Stimulated activated naive CD8-positive, alpha-beta T cell treated with anti-CD3 and anti-CD28 coated beads, Interleukin-15, Interleukin-2, amounts not matched to agents 100 ng/mL and 50 ng/mL, for 24 hours (primary cell): ENCODE measurements at regions not wholly inside any gene's neighbourhood (a gene's known extent, or its start where the extent isn't known, plus 50 kb on each side); places are given as distances from the start of the nearest gene placed in this dataset.

Experiments
- H3K27ac Mint-ChIP-seq: one replicate; pipeline ENCODE4 v1.8.0; 2021; ENCODE audit warnings: mild to moderate bottlenecking, mixed read lengths
- H3K27me3 Mint-ChIP-seq: one replicate; pipeline ENCODE4 v1.8.0; 2021; ENCODE audit warnings: mixed read lengths
- H3K36me3 Mint-ChIP-seq: one replicate; pipeline ENCODE4 v1.8.0; 2021; ENCODE audit warnings: low read depth, mixed read lengths
- H3K4me1 Mint-ChIP-seq: one replicate; pipeline ENCODE4 v1.8.0; 2021; ENCODE audit warnings: low read depth, mixed read lengths
- H3K4me3 Mint-ChIP-seq: one replicate; pipeline ENCODE4 v1.8.0; 2021; ENCODE audit warnings: mild to moderate bottlenecking, mixed read lengths
- H3K9me3 Mint-ChIP-seq: one replicate; pipeline ENCODE4 v1.8.0; 2021; ENCODE audit warnings: mixed read lengths

DNA sequence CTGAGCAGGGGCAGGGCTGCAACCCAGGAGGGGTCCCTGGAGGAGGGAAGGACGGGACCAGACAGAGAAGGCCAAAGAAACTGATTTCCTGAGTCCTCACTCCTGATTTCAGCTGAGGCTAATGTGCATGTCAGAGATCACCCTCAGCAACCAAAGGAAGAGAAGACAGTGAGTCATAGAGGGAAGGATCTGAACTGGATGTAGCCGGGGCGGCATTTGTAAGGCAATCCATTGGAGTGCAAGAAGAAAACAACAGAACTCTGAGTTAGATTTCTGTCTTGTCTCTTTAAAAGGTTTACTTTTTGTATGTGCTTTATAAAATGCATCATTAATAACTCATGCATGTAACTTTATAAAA, 105.3 kb upstream of the AGBL1 start:
- Mint-ChIP-seq H3K4me1 (no peaks in the 10 kb centered on the region), H3K9me3 (peaks cover 5% of the 10 kb centered on the region), H3K27me3 (peaks cover 15% of the 10 kb centered on the region), H3K4me3 (no peak overlapping the region), H3K27ac (no peak overlapping the region), H3K36me3 (no peaks in the 10 kb centered on the region)

GRCh38 chr15:85974742-85975141, 104.9 kb upstream of the AGBL1 start:
- no peak overlapping the region for H3K4me3 Mint-ChIP-seq
- no peak overlapping the region for H3K27ac Mint-ChIP-seq
- H3K4me1 Mint-ChIP-seq = no peaks in the 10 kb centered on the region
- peaks cover 19% of the 10 kb centered on the region for H3K27me3 Mint-ChIP-seq
- H3K36me3 Mint-ChIP-seq = no peaks in the 10 kb centered on the region
- H3K9me3 Mint-ChIP-seq = peaks cover 5% of the 10 kb centered on the region

GRCh38 chr15:85976102-85976501, 103.6 kb upstream of the AGBL1 start:
- Mint-ChIP-seq H3K4me3 (no peak overlapping the region), H3K4me1 (no peaks in the 10 kb centered on the region), H3K27me3 (peaks cover 20% of the 10 kb centered on the region)

DNA sequence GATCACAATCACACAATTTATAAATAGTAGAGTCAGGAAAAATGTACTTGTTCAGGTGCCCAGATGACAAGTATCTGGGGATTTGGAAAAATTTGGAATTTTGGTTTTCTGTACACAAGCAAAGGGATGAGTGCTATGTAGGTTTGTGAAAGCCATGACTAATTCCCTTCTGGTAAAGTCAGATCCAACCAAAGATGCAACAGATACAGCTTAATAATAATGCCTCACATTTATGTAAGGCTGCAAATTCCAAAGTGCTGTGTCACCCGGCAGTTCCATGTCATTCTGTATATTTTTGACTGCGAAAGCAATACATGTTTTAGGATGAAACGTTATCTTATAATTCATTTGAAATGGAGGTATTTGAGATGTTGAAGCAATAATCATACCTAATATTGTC, 102.7 kb upstream of the AGBL1 start:
- Mint-ChIP-seq H3K4me3 (no peak overlapping the region), H3K27ac (no peak overlapping the region), H3K9me3 (peaks cover 5% of the 10 kb centered on the region), H3K36me3 (no peaks in the 10 kb centered on the region), H3K4me1 (no peaks in the 10 kb centered on the region), H3K27me3 (peaks cover 14% of the 10 kb centered on the region)

More at GRCh38 chr15:85976102-85976501, 103.6 kb upstream of the AGBL1 start:
- H3K9me3 Mint-ChIP-seq = peaks cover 5% of the 10 kb centered on the region
- H3K27ac Mint-ChIP-seq = no peak overlapping the region
- no peaks in the 10 kb centered on the region for H3K36me3 Mint-ChIP-seq

GRCh38 chr15:85977586-85977985, 102.1 kb upstream of the AGBL1 start:
- Mint-ChIP-seq H3K36me3 (no peaks in the 10 kb centered on the region), H3K9me3 (peaks cover 8% of the 10 kb centered on the region), H3K27ac (no peak overlapping the region), H3K4me1 (no peaks in the 10 kb centered on the region), H3K27me3 (peaks cover 12% of the 10 kb centered on the region), H3K4me3 (no peak overlapping the region)

GRCh38 chr15:85979929-85980328, 99.7 kb upstream of the AGBL1 start:
- H3K36me3 Mint-ChIP-seq = no peaks in the 10 kb centered on the region
- H3K4me1 Mint-ChIP-seq = no peaks in the 10 kb centered on the region
- no peak overlapping the region for H3K4me3 Mint-ChIP-seq
- peaks cover 8% of the 10 kb centered on the region for H3K9me3 Mint-ChIP-seq
- peaks cover 12% of the 10 kb centered on the region for H3K27me3 Mint-ChIP-seq
- no peak overlapping the region for H3K27ac Mint-ChIP-seq

- no peak overlapping the region for H3K27ac Mint-ChIP-seq
- peaks cover 8% of the 10 kb centered on the region for H3K9me3 Mint-ChIP-seq
- peaks cover 12% of the 10 kb centered on the region for H3K27me3 Mint-ChIP-seq
- no peaks in the 10 kb centered on the region for H3K4me1 Mint-ChIP-seq
- H3K36me3 Mint-ChIP-seq = no peaks in the 10 kb centered on the region
- no peak overlapping the region for H3K4me3 Mint-ChIP-seq
These were observed 98.7 kb upstream of the AGBL1 start for GRCh38 chr15:85980946-85981345.

DNA sequence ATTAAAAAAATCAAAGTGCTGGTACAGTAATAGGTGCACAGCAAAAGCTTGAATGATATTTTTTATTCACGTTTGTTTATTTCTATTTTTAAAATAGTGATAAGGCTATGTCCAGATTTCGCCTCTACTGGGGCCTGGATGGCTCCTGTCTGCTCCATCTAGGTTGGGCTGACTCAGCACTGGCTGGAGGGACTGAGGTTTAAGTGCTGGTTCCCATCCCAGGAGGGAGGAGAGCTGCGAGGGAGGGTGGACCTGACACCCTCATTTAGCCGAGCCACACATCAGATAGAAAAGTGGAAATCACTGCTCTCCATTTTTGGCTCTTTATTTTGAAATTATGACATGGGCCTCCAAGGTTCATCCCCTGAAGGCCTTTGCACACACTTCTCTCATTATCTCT, 95.4 kb upstream of the AGBL1 start:
- H3K27ac Mint-ChIP-seq = no peak overlapping the region
- peaks cover 6% of the 10 kb centered on the region for H3K27me3 Mint-ChIP-seq
- no peaks in the 10 kb centered on the region for H3K4me1 Mint-ChIP-seq
- H3K9me3 Mint-ChIP-seq = peaks cover 3% of the 10 kb centered on the region
- H3K4me3 Mint-ChIP-seq = no peak overlapping the region
- no peaks in the 10 kb centered on the region for H3K36me3 Mint-ChIP-seq

- H3K9me3 Mint-ChIP-seq = peaks cover 3% of the 10 kb centered on the region
- H3K36me3 Mint-ChIP-seq = no peaks in the 10 kb centered on the region
- no peak overlapping the region for H3K27ac Mint-ChIP-seq
- no peaks in the 10 kb centered on the region for H3K4me1 Mint-ChIP-seq
- H3K4me3 Mint-ChIP-seq = no peak overlapping the region
- H3K27me3 Mint-ChIP-seq = no peaks in the 10 kb centered on the region
These were observed 93.6 kb upstream of the AGBL1 start for GRCh38 chr15:85986116-85986515.

DNA sequence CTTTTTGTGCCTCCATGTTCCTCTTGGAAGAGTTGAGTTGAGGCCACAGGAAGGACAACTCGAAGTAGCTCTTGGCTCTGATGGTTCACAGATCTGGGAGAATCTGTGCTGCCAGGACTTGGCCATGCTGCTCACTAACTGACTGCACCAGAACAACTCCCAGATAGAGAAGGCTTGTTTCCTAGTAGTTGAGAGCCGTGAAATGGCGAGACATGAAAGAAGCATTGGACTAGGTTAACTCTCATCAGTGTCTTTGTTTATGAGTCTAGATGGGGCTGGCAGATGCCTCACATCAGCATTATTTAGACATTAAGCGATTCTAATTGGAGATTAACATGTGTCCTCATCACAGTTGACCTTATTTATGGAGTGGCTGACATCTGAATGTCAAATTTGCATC, 92.9 kb upstream of the AGBL1 start:
- Mint-ChIP-seq H3K27me3 (no peaks in the 10 kb centered on the region), H3K36me3 (no peaks in the 10 kb centered on the region), H3K27ac (no peak overlapping the region), H3K4me3 (no peak overlapping the region), H3K9me3 (peaks cover 3% of the 10 kb centered on the region), H3K4me1 (no peaks in the 10 kb centered on the region)

DNA sequence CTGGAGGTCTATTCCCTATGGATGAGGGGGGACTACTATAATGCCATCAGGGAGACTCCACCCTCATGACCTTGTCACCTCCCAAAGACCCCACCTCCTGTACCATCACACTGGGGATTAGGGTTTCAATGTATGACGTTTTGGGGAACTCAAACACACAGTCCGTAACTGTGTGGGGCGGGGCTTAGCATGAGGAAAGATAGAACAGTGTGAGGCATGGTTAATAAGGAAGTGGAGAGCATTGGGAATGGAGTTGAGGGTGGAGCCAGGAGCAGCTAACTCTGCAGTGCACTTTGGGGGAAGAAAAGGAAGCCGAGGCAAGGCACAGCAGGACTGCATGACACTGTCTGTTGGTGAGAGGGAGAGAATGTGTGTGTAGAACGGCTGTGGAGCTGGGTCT, 90.9 kb upstream of the AGBL1 start:
- Mint-ChIP-seq H3K9me3 (no peaks in the 10 kb centered on the region), H3K27me3 (no peaks in the 10 kb centered on the region), H3K4me3 (no peak overlapping the region), H3K36me3 (no peaks in the 10 kb centered on the region), H3K4me1 (no peaks in the 10 kb centered on the region), H3K27ac (no peak overlapping the region)

DNA sequence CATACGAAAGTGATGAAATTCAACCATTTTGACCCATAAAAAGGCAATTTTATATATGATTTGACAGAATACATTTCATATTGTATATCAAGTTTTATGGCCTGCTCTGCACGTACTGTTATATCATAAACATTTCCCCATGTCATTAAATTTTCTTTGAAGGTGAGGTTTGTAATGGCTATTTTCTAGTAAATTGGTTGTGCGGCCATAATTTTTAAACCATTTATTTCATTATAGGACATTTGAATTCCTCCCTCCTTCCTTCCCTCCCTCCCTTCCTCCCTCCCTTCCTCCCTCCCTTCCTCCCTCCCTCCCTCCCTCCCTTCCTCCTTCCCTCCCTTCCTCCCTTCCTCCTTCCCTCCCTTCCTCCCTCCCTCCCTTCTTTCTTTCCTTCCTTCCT, 87.4 kb upstream of the AGBL1 start:
- peaks cover 5% of the 10 kb centered on the region for H3K9me3 Mint-ChIP-seq
- H3K36me3 Mint-ChIP-seq = no peaks in the 10 kb centered on the region
- H3K27me3 Mint-ChIP-seq = no peaks in the 10 kb centered on the region
- H3K4me1 Mint-ChIP-seq = no peaks in the 10 kb centered on the region
- no peak overlapping the region for H3K27ac Mint-ChIP-seq
- H3K4me3 Mint-ChIP-seq = no peak overlapping the region

- no peak overlapping the region for H3K27ac Mint-ChIP-seq
- H3K4me3 Mint-ChIP-seq = no peak overlapping the region
- H3K27me3 Mint-ChIP-seq = no peaks in the 10 kb centered on the region
- peaks cover 5% of the 10 kb centered on the region for H3K9me3 Mint-ChIP-seq
- no peaks in the 10 kb centered on the region for H3K36me3 Mint-ChIP-seq
- no peaks in the 10 kb centered on the region for H3K4me1 Mint-ChIP-seq
These were observed 86.6 kb upstream of the AGBL1 start for GRCh38 chr15:85993116-85993515.

DNA sequence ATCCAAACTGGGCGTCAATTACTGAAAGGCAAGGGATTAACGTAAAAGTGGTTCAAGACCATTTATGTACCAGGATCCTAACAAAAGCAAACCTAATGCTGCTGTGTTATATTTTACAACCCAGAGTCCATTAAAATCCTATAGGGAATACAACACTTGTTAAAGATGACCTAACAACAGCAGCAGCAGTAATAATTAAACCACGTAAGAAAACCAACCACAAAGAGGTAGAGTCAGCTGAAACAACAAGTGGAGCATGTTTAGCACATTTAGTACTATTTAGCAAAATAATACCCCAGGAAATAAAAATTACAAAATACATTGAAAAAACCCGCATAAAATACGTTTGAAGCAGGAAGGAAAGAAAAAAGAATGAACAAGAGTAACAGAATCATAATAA, 82.1 kb upstream of the AGBL1 start:
- Mint-ChIP-seq H3K4me1 (no peaks in the 10 kb centered on the region), H3K27me3 (peaks cover 6% of the 10 kb centered on the region)

DNA sequence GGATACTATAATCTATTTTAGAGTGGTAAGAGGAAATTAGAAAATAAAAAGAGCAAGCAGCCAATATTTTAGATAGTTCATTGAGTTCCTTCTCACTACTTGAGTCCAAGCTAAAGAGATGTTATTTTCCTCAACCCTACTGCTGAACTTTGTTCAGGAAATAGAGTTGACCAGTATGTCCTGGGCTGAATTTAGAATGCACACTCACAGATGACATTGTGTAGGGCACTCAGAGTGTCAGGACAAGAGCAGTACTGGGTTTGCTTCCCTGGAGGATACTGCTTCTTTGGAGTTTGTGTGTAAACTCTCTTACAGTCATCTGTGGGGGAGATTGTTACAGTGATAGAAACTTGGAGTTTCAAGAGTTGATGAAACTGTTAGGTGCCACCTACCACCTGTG, 80.0 kb upstream of the AGBL1 start:
- Mint-ChIP-seq H3K4me1 (no peaks in the 10 kb centered on the region), H3K27ac (no peak overlapping the region), H3K4me3 (no peak overlapping the region), H3K36me3 (no peaks in the 10 kb centered on the region), H3K9me3 (peaks cover 5% of the 10 kb centered on the region), H3K27me3 (peaks cover 10% of the 10 kb centered on the region)

More for the DNA sequence above, 82.1 kb upstream of the AGBL1 start:
- no peak overlapping the region for H3K27ac Mint-ChIP-seq
- peaks cover 5% of the 10 kb centered on the region for H3K9me3 Mint-ChIP-seq
- H3K36me3 Mint-ChIP-seq = no peaks in the 10 kb centered on the region
- H3K4me3 Mint-ChIP-seq = no peak overlapping the region

GRCh38 chr15:86001200-86001599, 78.5 kb upstream of the AGBL1 start:
- H3K9me3 Mint-ChIP-seq = no peaks in the 10 kb centered on the region
- H3K4me1 Mint-ChIP-seq = no peaks in the 10 kb centered on the region
- H3K36me3 Mint-ChIP-seq = no peaks in the 10 kb centered on the region
- peaks cover 10% of the 10 kb centered on the region for H3K27me3 Mint-ChIP-seq
- H3K4me3 Mint-ChIP-seq = no peak overlapping the region
- no peak overlapping the region for H3K27ac Mint-ChIP-seq

GRCh38 chr15:86002444-86002843, 77.2 kb upstream of the AGBL1 start:
- Mint-ChIP-seq H3K4me3 (no peak overlapping the region), H3K36me3 (no peaks in the 10 kb centered on the region), H3K9me3 (no peaks in the 10 kb centered on the region), H3K27me3 (peaks cover 10% of the 10 kb centered on the region), H3K27ac (no peak overlapping the region), H3K4me1 (no peaks in the 10 kb centered on the region)
